IMR-90 (cell line): ENCODE measurements at regions not wholly inside any gene's neighbourhood (a gene's known extent, or its start where the extent isn't known, plus 50 kb on each side); places are given as distances from the start of the nearest gene placed in this dataset.

ENCODE experiments used
- ATAC-seq: fragments of 200-7000 bp; cut with Tn5 transposase; 2 replicates; pipeline ENCODE4 v1.9.1; 2020; ENCODE audit warnings: low read depth, mild to moderate bottlenecking, moderate library complexity
- BruUV-seq: library from RNA; stranded (reverse); fragments of 400-500 nt; replicated peaks from 2 replicates; lab custom pipeline; 2021; lab: Mats Ljungman, UMichigan
- CTCF ChIA-PET: fragments of 300-600 bp; formaldehyde crosslinking; extraction: SDS; loops from one replicate; lab custom pipeline; 2021; ENCODE audit warnings: antibody characterized with exemption; lab: Yijun Ruan, JAX
- POLR2A ChIA-PET: fragments of 300-600 bp; sonication (Branson Sonifier 250); formaldehyde crosslinking; loops from one replicate; lab custom pipeline; 2022; ENCODE audit warnings: antibody characterized with exemption; ENCODE audit not compliant: unreplicated experiment; lab: Charles Lee
- DNase-seq: peaks from one replicate; pipeline ENCODE4 v3.0.0; 2013
- H2AFZ ChIP-seq: replicated peaks from 2 replicates; pipeline ENCODE3; 2013; ENCODE audit warnings: low read length, mild to moderate bottlenecking; ENCODE audit not compliant: poor library complexity
- H2AK5ac ChIP-seq: 2 replicates; pipeline ENCODE4 v1.6.1; 2013; ENCODE audit warnings: low read depth, low read length, inconsistent platforms
- H2AK9ac ChIP-seq: replicated peaks from 2 replicates; pipeline ENCODE3; 2013; ENCODE audit warnings: mild to moderate bottlenecking, low read depth, low read length, moderate library complexity; ENCODE audit not compliant: poor library complexity
- H2BK120ac ChIP-seq: 2 replicates; pipeline ENCODE4 v1.6.1; 2013; ENCODE audit warnings: low read depth, low read length, inconsistent platforms
- H2BK15ac ChIP-seq: 3 replicates; pipeline ENCODE4 v1.6.1; 2013; ENCODE audit warnings: low read depth, low read length, inconsistent platforms
- H2BK20ac ChIP-seq: 2 replicates; pipeline ENCODE4 v1.6.1; 2013; ENCODE audit warnings: low read depth, mild to moderate bottlenecking, inconsistent platforms, low read length, moderate library complexity
- H2BK5ac ChIP-seq: 2 replicates; pipeline ENCODE4 v1.6.1; 2013; ENCODE audit warnings: mild to moderate bottlenecking, low read depth, low read length, inconsistent platforms; ENCODE audit not compliant: poor library complexity, severe bottlenecking
- H3K14ac ChIP-seq: replicated peaks from 2 replicates; pipeline ENCODE4 v1.6.1; 2013; ENCODE audit warnings: low read depth, low read length, inconsistent platforms
- H3K18ac ChIP-seq: 2 replicates; pipeline ENCODE4 v1.6.1; 2013; ENCODE audit warnings: low read depth, low read length, control low read depth
- H3K23ac ChIP-seq: 2 replicates; pipeline ENCODE4 v1.6.1; 2013; ENCODE audit warnings: low read depth, low read length, inconsistent platforms
- H3K27ac ChIP-seq: 2 replicates; pipeline ENCODE4 v1.5.1; 2013; ENCODE audit warnings: mild to moderate bottlenecking, control low read depth, low read length; ENCODE audit not compliant: insufficient read depth
- H3K27me3 ChIP-seq: 2 replicates; pipeline ENCODE4 v1.6.1; 2013; ENCODE audit warnings: low read length; ENCODE audit not compliant: control insufficient read depth, insufficient read depth
- H3K36me3 ChIP-seq: 2 replicates; pipeline ENCODE4 v1.6.1; 2013; ENCODE audit warnings: low read length, mixed read lengths; ENCODE audit not compliant: control insufficient read depth, insufficient read depth
- H3K4ac ChIP-seq: 2 replicates; pipeline ENCODE4 v1.6.1; 2013; ENCODE audit warnings: low read depth, low read length, inconsistent platforms
- H3K4me1 ChIP-seq: 2 replicates; pipeline ENCODE4 v1.6.1; 2013; ENCODE audit warnings: low read length, mixed read lengths; ENCODE audit not compliant: control insufficient read depth, insufficient read depth
- H3K4me2 ChIP-seq: 2 replicates; pipeline ENCODE4 v1.6.1; 2013; ENCODE audit warnings: low read depth, mild to moderate bottlenecking, control low read depth, low read length, moderate library complexity
- H3K4me3 ChIP-seq: 2 replicates; pipeline ENCODE4 v1.5.1; 2013; ENCODE audit warnings: low read depth, mild to moderate bottlenecking, control low read depth, low read length, moderate library complexity; ENCODE audit not compliant: insufficient read depth
- H3K56ac ChIP-seq: 2 replicates; pipeline ENCODE4 v1.6.1; 2013; ENCODE audit warnings: low read length, inconsistent platforms; ENCODE audit not compliant: insufficient read depth; ENCODE audit errors: extremely low read depth
- H3K79me1 ChIP-seq, 2 experiments: 2 replicates each; pipeline ENCODE4 v1.6.1; 2013; ENCODE audit warnings: low read length in 2 of 2, inconsistent platforms in 1 of 2, low read depth in 1 of 2
- H3K9ac ChIP-seq: 2 replicates; pipeline ENCODE4 v1.6.1; 2013; ENCODE audit warnings: low read depth, low read length, control low read depth
- H3K9me1 ChIP-seq: 2 replicates; pipeline ENCODE4 v1.6.1; 2013; ENCODE audit warnings: low read length, inconsistent platforms; ENCODE audit not compliant: insufficient read depth
- H3K9me3 ChIP-seq: 2 replicates; pipeline ENCODE4 v1.6.1; 2013; ENCODE audit warnings: low read length; ENCODE audit not compliant: control insufficient read depth, insufficient read depth
- H4K20me1 ChIP-seq: 2 replicates; pipeline ENCODE4 v1.6.1; 2013; ENCODE audit warnings: low read length, inconsistent platforms; ENCODE audit not compliant: insufficient read depth
- H4K5ac ChIP-seq: 2 replicates; pipeline ENCODE4 v1.6.1; 2013; ENCODE audit warnings: mild to moderate bottlenecking, low read depth, low read length, control low read depth
- H4K8ac ChIP-seq, 2 experiments: 2 replicates each; pipeline ENCODE4 v1.6.1; 2013; ENCODE audit warnings: low read depth in 2 of 2, low read length in 2 of 2, control low read depth in 1 of 2, inconsistent platforms in 1 of 2
- H4K91ac ChIP-seq: 2 replicates; pipeline ENCODE4 v1.6.1; 2013; ENCODE audit warnings: low read depth, low read length, inconsistent platforms; ENCODE audit not compliant: insufficient read depth
- BHLHE40 ChIP-seq: fragments of 150-350 bp; IDR thresholded peaks from 2 replicates; pipeline ENCODE4 v1.6.1; 2016; ENCODE audit warnings: mild to moderate bottlenecking, low read depth, low read length
- CEBPB ChIP-seq: IDR thresholded peaks from 2 replicates; pipeline ENCODE4 v1.6.1; 2012; ENCODE audit warnings: low read depth, low read length, improper control_type of control experiment
- CHD1 ChIP-seq: IDR thresholded peaks from 2 replicates; pipeline ENCODE4 v1.6.1; 2012; ENCODE audit warnings: low read depth, low read length, improper control_type of control experiment
- MAZ ChIP-seq: IDR thresholded peaks from 2 replicates; pipeline ENCODE4 v1.6.1; 2012; ENCODE audit warnings: low read depth, mild to moderate bottlenecking, low read length, improper control_type of control experiment, moderate library complexity, borderline replicate concordance
- POLR2A ChIP-seq: IDR thresholded peaks from 2 replicates; pipeline ENCODE4 v1.6.1; 2012; ENCODE audit warnings: mild to moderate bottlenecking, low read depth, low read length
- RAD21 ChIP-seq: IDR thresholded peaks from 2 replicates; pipeline ENCODE4 v1.6.1; 2012; ENCODE audit warnings: low read length, improper control_type of control experiment
- SMC3 ChIP-seq: fragments of 150-350 bp; IDR thresholded peaks from 2 replicates; pipeline ENCODE4 v1.6.1; 2016; ENCODE audit warnings: low read depth, mild to moderate bottlenecking, antibody characterized with exemption, low read length, moderate library complexity
- WGBS, 2 experiments: methylation state at CpG; one replicate each; pipeline versions ENCODE4 v1.1.5 to v1.1.7; 2013; ENCODE audit warnings: missing lambda C conversion rate in 2 of 2; ENCODE audit not compliant: insufficient read length in 1 of 2; ENCODE audit errors: extremely low coverage in 2 of 2; 5-methylcytosine and 5-hydroxymethylcytosine counted together
- dilution Hi-C: fragments of 300-500 bp; cut with HindIII; formaldehyde crosslinking; loops from one replicate; pipeline ENCODE4 v1.14.3; 2018; ENCODE audit warnings: low sequenced_read_pairs; ENCODE audit not compliant: unreplicated experiment
- in situ Hi-C: fragments of 300-500 bp; cut with MboI; formaldehyde crosslinking; loops from 3 replicates; pipeline ENCODE4 v1.14.3; 2019; ENCODE audit warnings: low sequenced_read_pairs, inconsistent platforms, mixed read lengths
- intact Hi-C: fragments of 100-400 bp; cut with micrococcal nuclease; formaldehyde crosslinking; loops from 2 replicates; pipeline ENCODE4 v1.10.0; 2022
- TF ChIP-seq, protein P1 (sequence below): fragments of 150-350 bp; IDR thresholded peaks from 2 replicates; pipeline ENCODE4 v1.6.1; 2016; ENCODE audit warnings: low read depth, mild to moderate bottlenecking, low read length, moderate library complexity, borderline replicate concordance

- H2AFZ ChIP-seq, result no peak overlapping the region
- H3K36me3 ChIP-seq, result no peaks in the 10 kb centered on the region
- BruUV-seq, result no TSS peak
- no peaks in the 10 kb centered on the region for H4K20me1 ChIP-seq
- DNase-seq (no peak), ATAC-seq (no peak)
- no peak overlapping the region for H2BK20ac ChIP-seq
- H3K4me3 ChIP-seq, result no peak overlapping the region
- no peak overlapping the region for H2AK9ac ChIP-seq
- no peak overlapping the region for H3K27ac ChIP-seq
- H3K27me3 ChIP-seq, result no peaks in the 10 kb centered on the region
- H2BK5ac ChIP-seq, result no peak overlapping the region
- H3K23ac ChIP-seq, result no peak overlapping the region
- H3K4ac ChIP-seq, result no peak overlapping the region
- no peak for TF ChIP-seq MAZ
- TF ChIP-seq RAD21, result no peak
- no peak for TF ChIP-seq CEBPB
- no peak for TF ChIP-seq BHLHE40
- TF ChIP-seq POLR2A, result no peak
- TF ChIP-seq CHD1, result no peak
- TF ChIP-seq SMC3, result no peak
- TF ChIP-seq, protein P1, sequence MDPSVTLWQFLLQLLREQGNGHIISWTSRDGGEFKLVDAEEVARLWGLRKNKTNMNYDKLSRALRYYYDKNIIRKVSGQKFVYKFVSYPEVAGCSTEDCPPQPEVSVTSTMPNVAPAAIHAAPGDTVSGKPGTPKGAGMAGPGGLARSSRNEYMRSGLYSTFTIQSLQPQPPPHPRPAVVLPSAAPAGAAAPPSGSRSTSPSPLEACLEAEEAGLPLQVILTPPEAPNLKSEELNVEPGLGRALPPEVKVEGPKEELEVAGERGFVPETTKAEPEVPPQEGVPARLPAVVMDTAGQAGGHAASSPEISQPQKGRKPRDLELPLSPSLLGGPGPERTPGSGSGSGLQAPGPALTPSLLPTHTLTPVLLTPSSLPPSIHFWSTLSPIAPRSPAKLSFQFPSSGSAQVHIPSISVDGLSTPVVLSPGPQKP, result no peak
- no peak overlapping the region for H3K56ac ChIP-seq
- no CpG with 5 or more reads among the region's 6 CpGs for WGBS, 2 experiments
- intact Hi-C loops, result no loop called here
- ChIA-PET POLR2A (no interaction called here), CTCF (no interaction called here)
- no peak overlapping the region for H3K4me2 ChIP-seq
- dilution Hi-C loops, result no loop called here
- H3K4me1 ChIP-seq, result no peaks in the 10 kb centered on the region
- no peak overlapping the region for H3K9ac ChIP-seq
- no peak overlapping the region for H2BK120ac ChIP-seq
- H2BK15ac ChIP-seq, result no peak overlapping the region
- no peak overlapping the region for H4K5ac ChIP-seq
- no peak overlapping the region for H3K18ac ChIP-seq
- H4K8ac ChIP-seq, result no peak overlapping the region
- no peaks in the 10 kb centered on the region for H3K9me1 ChIP-seq
- H3K9me3 ChIP-seq, result no peaks in the 10 kb centered on the region
- H3K14ac ChIP-seq, result no peak overlapping the region
- H2AK5ac ChIP-seq, result no peak overlapping the region
- no peak overlapping the region for H4K91ac ChIP-seq
- no peaks in the 10 kb centered on the region for H3K79me1 ChIP-seq
- in situ Hi-C loops, result no loop called here
Measured at GRCh38 chr1:38527373-38527966, 332.1 kb downstream of the RRAGC start.
